Urinary bladder (tissue), 3 donors: ENCODE measurements at regions not wholly inside any gene's neighbourhood (a gene's known extent, or its start where the extent isn't known, plus 50 kb on each side); places are given as distances from the start of the nearest gene placed in this dataset.
"Not testable (repeated sequence)": the region's sequence is repeated elsewhere in the genome, so short reads cannot be mapped to it uniquely, and the experiment has no call there.

Source experiments
- DNase-seq: peaks from one replicate; pipeline ENCODE4 v3.0.0-alpha.2; 2015; ENCODE audit errors: extremely low spot score
- H3K27ac ChIP-seq: one replicate; pipeline ENCODE4 v1.5.1; 2013; ENCODE audit warnings: low read depth, mild to moderate bottlenecking, moderate library complexity
- H3K36me3 ChIP-seq: one replicate; pipeline ENCODE4 v1.6.1; 2013; ENCODE audit warnings: mild to moderate bottlenecking, moderate library complexity; ENCODE audit not compliant: insufficient read depth
- H3K4me1 ChIP-seq: one replicate; pipeline ENCODE4 v1.6.1; 2013; ENCODE audit warnings: mild to moderate bottlenecking, moderate library complexity; ENCODE audit not compliant: insufficient read depth
- H3K4me3 ChIP-seq: one replicate; pipeline ENCODE4 v1.5.1; 2013; ENCODE audit warnings: low read depth, low read length
- WGBS: extraction: QIAGEN DNeasy Blood & Tissue Kit; methylation state at CpG from one replicate; pipeline ENCODE4 v1.1.7; 2013; 5-methylcytosine and 5-hydroxymethylcytosine counted together
- donor health status: healthy with polysubstance abuse.
- donor health status: healthy.

DNA sequence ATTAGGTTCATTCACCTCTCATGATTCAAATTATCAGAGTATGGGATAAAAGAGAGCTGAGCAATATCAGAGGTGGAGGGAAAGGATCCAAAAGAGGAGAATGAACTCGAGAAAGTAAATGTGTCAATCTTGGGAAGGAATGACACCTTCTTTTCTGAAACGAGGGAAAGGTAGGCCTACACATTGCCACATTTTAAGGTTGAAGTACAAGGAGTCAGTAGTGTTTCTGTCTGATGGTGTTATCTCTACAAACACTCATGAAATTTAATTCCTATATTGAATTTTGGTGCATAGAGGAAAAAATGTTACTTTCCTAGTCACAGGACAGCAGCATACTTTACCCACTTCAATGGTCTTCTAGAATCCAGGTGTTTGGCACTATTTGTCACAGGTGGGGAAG, 90.2 kb downstream of the DNAJB9 start:
- no peak overlapping the region for H3K4me3 ChIP-seq
- 60% methylated on average over 2 of the region's 2 CpGs for WGBS
- H3K36me3 ChIP-seq, result no peaks in the 10 kb centered on the region
- H3K27ac ChIP-seq, result no peak overlapping the region
- no peaks in the 10 kb centered on the region for H3K4me1 ChIP-seq
- DNase-seq, result no peak

DNA sequence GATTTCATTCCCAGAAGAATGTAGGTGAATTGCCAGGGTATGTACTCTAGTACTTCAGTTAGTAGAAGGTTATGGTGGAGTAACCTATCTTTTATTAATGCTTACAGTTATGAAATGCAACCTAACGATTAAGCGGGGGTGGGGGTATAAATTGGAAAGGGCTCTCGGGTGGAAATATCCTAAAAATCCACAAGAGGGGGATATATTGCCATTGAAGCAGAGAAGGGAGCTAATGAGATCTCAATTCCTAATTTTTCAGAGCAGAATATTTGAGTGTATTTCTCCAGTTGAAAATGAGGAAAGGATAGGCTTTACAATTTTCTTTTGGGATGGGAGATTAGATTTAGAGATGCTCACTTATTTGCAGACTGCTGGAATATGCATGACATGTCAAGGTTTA, 90.8 kb downstream of the DNAJB9 start:
- Histone ChIP-seq H3K36me3 (no peaks in the 10 kb centered on the region), H3K27ac (no peak overlapping the region), H3K4me1 (no peaks in the 10 kb centered on the region), H3K4me3 (no peak overlapping the region)
- 36% methylated on average over 3 of the region's 3 CpGs for WGBS
- no peak for DNase-seq

DNA sequence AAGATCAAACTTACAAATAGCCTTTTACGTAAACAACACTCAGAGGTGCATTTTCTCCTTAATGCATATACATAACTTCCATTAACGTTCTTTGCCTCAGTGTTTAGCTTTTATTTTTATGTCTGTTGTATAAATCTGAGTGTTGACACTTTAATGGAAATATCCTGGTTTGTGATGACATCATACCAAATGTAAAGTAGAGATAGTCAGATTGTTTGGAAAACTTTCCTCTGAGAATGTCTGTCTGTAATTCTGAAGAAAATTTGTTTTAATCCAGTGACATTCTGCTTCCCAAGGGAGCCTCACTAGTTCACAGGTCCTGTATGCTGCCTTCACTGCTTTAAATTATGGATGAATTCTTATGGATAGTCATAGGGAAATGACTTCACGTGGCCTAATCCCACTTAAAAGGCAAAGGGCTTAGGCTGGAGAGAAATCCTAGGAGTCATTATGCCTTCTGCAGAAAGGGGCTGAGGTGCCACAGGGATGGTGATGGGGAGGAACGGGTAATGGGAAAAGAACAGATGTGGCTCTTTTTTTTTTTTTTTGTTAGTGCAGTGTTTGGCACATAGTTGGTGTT, 93.2 kb downstream of the DNAJB9 start:
- Histone ChIP-seq H3K4me3 (no peak overlapping the region), H3K4me1 (no peaks in the 10 kb centered on the region), H3K27ac (no peak overlapping the region), H3K36me3 (no peaks in the 10 kb centered on the region)
- 69% methylated on average over 4 of the region's 4 CpGs for WGBS
- no peak for DNase-seq

DNA sequence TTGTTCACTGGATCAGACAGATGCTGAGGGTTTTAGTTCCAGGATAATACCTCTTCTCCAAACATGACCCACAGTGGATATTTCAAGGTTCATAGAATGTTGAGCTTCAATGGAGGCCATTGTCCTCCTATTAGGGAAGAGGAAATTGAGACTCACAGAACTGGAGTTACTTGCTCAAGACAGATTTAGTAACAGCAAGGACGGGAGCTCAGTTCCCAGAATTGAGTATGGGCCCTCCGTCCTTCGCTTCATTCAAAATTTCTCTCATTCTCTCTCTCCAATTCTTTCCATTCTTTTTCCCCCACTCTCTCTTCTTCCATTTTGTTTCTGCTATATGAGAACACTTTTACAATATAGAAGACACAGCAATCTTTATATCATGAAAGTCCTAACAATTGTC, 94.0 kb downstream of the DNAJB9 start:
- H3K4me3 ChIP-seq, result no peak overlapping the region
- 88% methylated on average over 3 of the region's 3 CpGs for WGBS

DNA sequence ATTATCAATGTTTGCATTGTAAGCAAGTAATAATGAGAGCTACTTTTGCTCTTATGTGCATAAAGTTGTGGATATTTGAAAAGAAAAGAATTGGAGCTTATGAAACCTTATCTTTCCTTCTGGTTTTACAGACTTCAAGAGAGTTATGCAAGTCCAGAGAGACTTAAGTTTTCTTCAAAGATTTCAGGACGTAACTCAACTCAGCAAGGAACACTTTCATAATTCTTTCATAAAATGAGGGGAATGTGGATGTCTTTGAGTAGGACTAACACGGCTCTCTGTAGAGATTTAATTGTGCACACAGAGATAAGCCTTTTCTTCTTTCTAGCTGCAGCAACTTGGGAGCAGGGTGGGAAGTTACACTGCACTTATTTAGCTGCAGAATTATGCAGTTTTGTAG, 97.5 kb downstream of the DNAJB9 start:
- Histone ChIP-seq H3K36me3 (no peaks in the 10 kb centered on the region), H3K4me3 (no peak overlapping the region), H3K4me1 (no peaks in the 10 kb centered on the region), H3K27ac (no peak overlapping the region)
- 37% methylated on average over 2 of the region's 2 CpGs for WGBS
- no peak for DNase-seq

More for the DNA sequence above, 94.0 kb downstream of the DNAJB9 start:
- H3K27ac ChIP-seq, result no peak overlapping the region
- no peaks in the 10 kb centered on the region for H3K36me3 ChIP-seq
- H3K4me1 ChIP-seq, result no peaks in the 10 kb centered on the region
- no peak for DNase-seq

DNA sequence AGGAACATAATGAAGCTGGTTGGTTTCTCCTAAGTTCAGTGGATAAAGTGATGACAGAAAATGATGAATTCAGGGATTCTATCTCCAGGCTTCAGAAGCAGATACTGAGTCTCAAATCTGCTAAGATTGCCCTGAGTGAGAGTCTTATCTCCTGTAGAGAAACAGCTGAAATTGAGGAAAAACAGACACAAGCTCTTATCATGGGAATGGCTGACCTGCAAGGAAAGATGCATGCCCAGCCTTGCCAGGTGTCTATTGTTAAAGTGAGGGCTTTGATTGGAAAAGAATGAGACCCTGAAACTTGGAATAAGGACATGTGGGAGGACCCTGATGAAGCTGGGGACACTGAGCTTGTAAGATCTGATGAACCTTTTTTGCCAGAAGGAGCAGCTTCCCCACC, 100.3 kb downstream of the DNAJB9 start:
- Histone ChIP-seq H3K4me3 (no peak overlapping the region), H3K4me1 (no peaks in the 10 kb centered on the region), H3K36me3 (no peaks in the 10 kb centered on the region), H3K27ac (no peak overlapping the region)
- DNase-seq, result no peak

DNA sequence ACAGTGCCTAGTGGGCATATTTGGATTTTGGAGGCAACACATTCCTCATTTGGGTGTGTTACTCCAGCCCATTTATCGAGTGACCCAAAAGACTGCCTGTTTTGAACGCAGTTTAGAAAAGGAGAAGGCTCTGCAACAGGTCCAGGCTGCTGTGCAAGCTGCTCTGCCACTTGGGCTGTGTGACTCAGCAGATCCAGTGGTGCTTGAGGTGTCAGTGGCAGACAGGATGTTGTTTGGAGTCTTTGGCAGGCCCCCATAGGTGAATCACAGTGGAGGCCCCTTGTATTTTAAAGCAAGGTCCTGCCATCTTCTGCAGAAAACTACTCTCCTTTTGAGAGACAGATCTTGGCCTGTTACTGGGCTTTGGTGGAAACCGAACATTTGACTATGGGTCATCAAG, 104.0 kb downstream of the DNAJB9 start:
- H3K27ac ChIP-seq, H3K4me1 ChIP-seq, H3K4me3 ChIP-seq, DNase-seq, H3K36me3 ChIP-seq: not testable (repeated sequence)
- 97% methylated on average over 3 of the region's 3 CpGs for WGBS

DNA sequence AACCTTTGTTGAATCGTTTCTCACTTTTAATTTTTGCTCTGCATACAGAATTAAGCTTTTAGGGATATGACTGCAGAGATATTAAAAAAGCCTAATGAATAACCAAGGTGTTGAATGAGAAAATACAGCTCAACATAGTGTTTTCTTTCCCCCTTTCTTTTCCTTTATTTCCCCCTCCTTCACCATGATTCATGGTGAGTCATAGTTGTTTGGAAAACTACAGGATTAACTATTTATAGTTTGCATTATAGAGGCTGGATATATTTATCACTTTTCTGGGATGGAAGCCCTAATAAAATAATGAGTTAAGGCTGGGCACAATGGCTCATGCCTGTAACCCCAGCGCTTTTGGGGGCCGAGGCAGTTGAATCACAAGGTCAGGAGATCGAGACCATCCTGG, 115.0 kb downstream of the DNAJB9 start:
- H3K36me3 ChIP-seq, result no peaks in the 10 kb centered on the region
- H3K4me3 ChIP-seq, result no peak overlapping the region
- DNase-seq, result no peak
- no peaks in the 10 kb centered on the region for H3K4me1 ChIP-seq
- no peak overlapping the region for H3K27ac ChIP-seq
- WGBS, result 69% methylated on average over 4 of the region's 4 CpGs

DNA sequence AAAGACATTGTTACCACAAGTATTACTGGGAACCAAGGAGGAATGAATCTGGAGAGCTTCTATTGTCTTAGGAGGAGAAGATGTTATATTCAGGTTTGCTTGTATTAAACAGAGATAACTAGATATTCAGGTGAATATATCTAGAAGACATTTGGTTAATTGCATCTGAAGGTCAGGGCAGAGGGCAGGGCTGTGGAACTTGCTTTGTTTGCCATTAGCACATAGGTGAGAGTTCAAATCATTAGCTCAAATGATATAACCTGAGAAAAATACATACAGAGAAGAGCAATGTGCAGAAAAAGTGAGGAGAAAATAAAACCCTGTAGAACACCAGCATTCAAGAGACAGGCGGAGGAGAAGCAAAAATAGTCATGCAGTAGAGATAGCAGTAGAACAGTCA, 116.8 kb downstream of the DNAJB9 start:
- Histone ChIP-seq H3K27ac (no peak overlapping the region), H3K4me1 (no peaks in the 10 kb centered on the region), H3K4me3 (no peak overlapping the region), H3K36me3 (no peaks in the 10 kb centered on the region)
- WGBS, result 94% methylated on average over 1 of the region's 1 CpG
- no peak for DNase-seq

DNA sequence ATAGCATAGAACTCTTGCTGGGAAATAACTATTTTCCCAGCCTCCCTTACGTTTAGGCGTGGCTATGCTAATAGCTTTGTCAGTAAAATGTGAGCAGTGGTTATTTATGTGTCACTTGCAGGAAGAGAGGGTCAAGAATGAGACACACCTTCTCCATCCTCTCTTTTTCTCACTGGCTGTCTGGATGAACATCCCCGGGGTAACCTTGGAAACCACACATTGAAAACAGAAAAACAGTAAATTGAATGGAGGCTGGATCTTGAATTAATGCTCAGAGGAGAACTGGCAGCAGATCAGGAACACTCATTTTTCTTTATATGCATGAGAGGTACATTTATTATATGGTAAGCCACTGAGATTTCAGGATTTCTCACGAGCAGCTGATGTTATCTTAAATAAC, 127.6 kb downstream of the DNAJB9 start:
- Histone ChIP-seq H3K4me1 (no peaks in the 10 kb centered on the region), H3K27ac (no peak overlapping the region), H3K4me3 (no peak overlapping the region), H3K36me3 (no peaks in the 10 kb centered on the region)
- 48% methylated on average over 4 of the region's 4 CpGs for WGBS
- no peak for DNase-seq

DNA sequence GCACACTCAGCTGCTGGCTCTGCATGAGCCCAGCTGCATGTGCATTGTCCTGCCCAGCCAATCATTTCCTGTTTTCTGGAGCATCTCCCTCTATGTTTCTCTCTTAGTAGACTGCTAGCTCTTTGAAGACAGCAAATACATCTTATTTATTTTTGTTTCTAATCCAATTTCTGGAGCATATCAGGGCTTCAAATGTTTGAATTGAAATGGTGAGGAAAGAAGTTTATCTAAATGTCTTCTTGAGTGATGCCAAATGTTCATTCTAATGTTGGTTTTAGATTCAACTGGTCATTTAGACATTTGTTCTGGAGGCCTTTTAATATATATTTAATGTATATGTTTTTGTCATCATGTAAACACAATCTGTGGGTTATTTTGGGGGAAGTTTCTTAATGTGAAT, 141.9 kb downstream of the DNAJB9 start:
- DNase-seq, result no peak
- no peak overlapping the region for H3K27ac ChIP-seq
- H3K4me3 ChIP-seq, result no peak overlapping the region
- H3K4me1 ChIP-seq, result no peaks in the 10 kb centered on the region
- H3K36me3 ChIP-seq, result no peaks in the 10 kb centered on the region

DNA sequence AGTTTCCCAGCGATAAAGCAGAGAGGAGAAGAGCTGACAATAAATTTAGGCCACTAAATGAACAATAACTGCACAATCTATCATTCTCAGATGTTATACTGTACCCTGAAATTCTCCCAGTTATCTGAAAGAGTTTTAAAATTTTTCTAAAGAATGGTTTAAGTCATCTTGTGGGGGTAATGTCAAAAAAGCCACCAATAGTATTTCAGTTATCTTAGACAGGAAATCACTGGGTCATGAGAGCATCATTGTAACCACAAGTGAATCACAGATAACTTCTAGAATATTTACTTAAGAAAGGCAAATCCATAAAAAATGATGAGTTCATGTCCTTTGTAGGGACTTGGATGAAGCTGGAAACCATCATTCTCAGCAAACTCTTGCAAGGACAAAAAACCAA, 147.1 kb downstream of the DNAJB9 start:
- no peaks in the 10 kb centered on the region for H3K36me3 ChIP-seq
- H3K27ac ChIP-seq, result no peak overlapping the region
- 28% methylated on average over 1 of the region's 1 CpG for WGBS
- no peaks in the 10 kb centered on the region for H3K4me1 ChIP-seq
- no peak for DNase-seq
- H3K4me3 ChIP-seq, result no peak overlapping the region

DNA sequence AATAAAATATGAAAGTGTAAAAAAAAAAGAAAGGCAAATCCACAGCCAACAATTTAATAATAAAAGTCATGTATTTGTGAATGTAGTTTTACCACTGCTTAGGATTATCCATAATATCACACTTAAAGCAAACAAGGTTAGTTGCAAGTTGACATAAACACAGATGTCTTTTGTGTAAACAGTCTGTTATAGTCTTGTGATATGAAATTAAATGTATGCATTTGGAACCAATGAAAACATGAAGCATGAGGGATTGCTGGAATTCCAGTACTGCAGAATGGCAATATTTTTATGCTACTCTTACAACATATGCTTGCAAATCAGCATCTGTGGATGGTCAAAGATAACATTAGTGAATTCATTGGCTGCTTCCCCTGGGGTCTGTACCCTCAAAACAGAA, 148.1 kb downstream of the DNAJB9 start:
- no peaks in the 10 kb centered on the region for H3K36me3 ChIP-seq
- no peak for DNase-seq
- H3K4me3 ChIP-seq, result no peak overlapping the region
- no peak overlapping the region for H3K27ac ChIP-seq
- no peaks in the 10 kb centered on the region for H3K4me1 ChIP-seq

DNA sequence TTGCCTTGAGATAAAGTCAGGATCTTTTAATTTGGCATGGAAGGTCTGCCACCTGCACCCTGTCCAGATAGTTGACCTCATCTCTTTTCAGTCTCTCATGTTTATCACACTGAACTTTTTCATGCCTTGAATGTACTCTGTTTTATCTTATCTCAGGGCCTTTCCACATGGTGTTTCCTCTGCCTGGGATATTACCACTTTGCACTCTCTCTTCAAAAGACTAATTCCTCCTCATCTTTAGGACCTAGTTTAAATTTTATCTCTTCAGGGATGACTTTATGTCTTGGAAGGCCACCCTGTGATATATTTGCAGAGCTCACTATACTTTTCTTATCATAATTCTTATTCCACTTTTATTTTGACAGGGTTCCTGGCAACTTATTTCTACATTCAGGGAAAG, 150.0 kb downstream of the DNAJB9 start:
- H3K36me3 ChIP-seq, result no peaks in the 10 kb centered on the region
- no peaks in the 10 kb centered on the region for H3K4me1 ChIP-seq
- no peak overlapping the region for H3K4me3 ChIP-seq
- H3K27ac ChIP-seq, result no peak overlapping the region
- no peak for DNase-seq

DNA sequence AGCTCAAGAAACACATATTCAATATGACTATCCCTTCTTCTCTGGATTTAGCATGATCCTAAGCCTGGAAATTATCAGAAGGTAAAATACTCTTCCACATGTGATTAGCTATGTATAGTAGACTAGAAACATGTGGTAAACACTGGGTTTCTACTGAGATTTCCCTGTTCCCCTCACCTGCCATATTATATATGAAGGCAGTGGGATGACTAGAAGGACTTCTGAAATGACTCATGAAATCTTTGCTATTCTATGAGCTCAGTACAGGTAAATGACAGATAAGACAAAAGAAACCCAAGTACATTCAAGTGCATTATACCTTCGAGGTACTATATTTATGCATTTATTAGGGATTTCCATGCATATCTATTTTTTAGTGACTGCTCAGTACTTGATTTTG, 152.9 kb downstream of the DNAJB9 start:
- no peak overlapping the region for H3K27ac ChIP-seq
- no peak for DNase-seq
- H3K4me3 ChIP-seq, result no peak overlapping the region
- H3K4me1 ChIP-seq, result no peaks in the 10 kb centered on the region
- H3K36me3 ChIP-seq, result no peaks in the 10 kb centered on the region
- 85% methylated on average over 1 of the region's 1 CpG for WGBS
